H9 (cell line): ENCODE measurements at regions not wholly inside any gene's neighbourhood (a gene's known extent, or its start where the extent isn't known, plus 50 kb on each side); places are given as distances from the start of the nearest gene placed in this dataset.

ENCODE experiments used
- DNase-seq: peaks from one replicate; pipeline ENCODE4 v3.0.0-alpha.2; 2017
- H2AFZ ChIP-seq: one replicate; pipeline ENCODE4 v1.6.1; 2013; ENCODE audit warnings: mild to moderate bottlenecking, low read length, control low read depth, moderate library complexity
- H2AK5ac ChIP-seq: 2 replicates; pipeline ENCODE4 v1.6.1; 2013; ENCODE audit warnings: low read length, control low read depth, mixed read lengths; ENCODE audit not compliant: insufficient read length
- H2BK120ac ChIP-seq: one replicate; pipeline ENCODE4 v1.6.1; 2013; ENCODE audit warnings: low read depth, mild to moderate bottlenecking, low read length, control low read depth, inconsistent platforms; ENCODE audit not compliant: poor library complexity, severe bottlenecking
- H2BK12ac ChIP-seq: 2 replicates; pipeline ENCODE4 v1.6.1; 2013; ENCODE audit warnings: low read length, control low read depth, mixed read lengths, low read depth; ENCODE audit not compliant: insufficient read length
- H2BK15ac ChIP-seq: 2 replicates; pipeline ENCODE4 v1.6.1; 2013; ENCODE audit warnings: low read depth, low read length, control low read depth
- H2BK20ac ChIP-seq: one replicate; pipeline ENCODE4 v1.6.1; 2013; ENCODE audit warnings: low read depth, mild to moderate bottlenecking, low read length, control low read depth, inconsistent platforms; ENCODE audit not compliant: poor library complexity, severe bottlenecking
- H2BK5ac ChIP-seq: 2 replicates; pipeline ENCODE4 v1.6.1; 2013; ENCODE audit warnings: low read length, control low read depth, mixed read lengths; ENCODE audit not compliant: insufficient read length
- H3K14ac ChIP-seq: 2 replicates; pipeline ENCODE4 v1.6.1; 2013; ENCODE audit warnings: low read length, control low read depth; ENCODE audit not compliant: insufficient read depth
- H3K18ac ChIP-seq: 2 replicates; pipeline ENCODE4 v1.6.1; 2013; ENCODE audit warnings: low read depth, mild to moderate bottlenecking, mixed read lengths, low read length, control low read depth; ENCODE audit not compliant: insufficient read length
- H3K23ac ChIP-seq: 2 replicates; pipeline ENCODE4 v1.6.1; 2013; ENCODE audit warnings: low read length, control low read depth, mixed read lengths, low read depth; ENCODE audit not compliant: insufficient read length
- H3K23me2 ChIP-seq: 2 replicates; pipeline ENCODE4 v1.6.1; 2013; ENCODE audit warnings: low read depth, mild to moderate bottlenecking, mixed read lengths, low read length, control low read depth; ENCODE audit not compliant: insufficient read length, poor library complexity, severe bottlenecking
- H3K27ac ChIP-seq: 2 replicates; pipeline ENCODE4 v1.5.1; 2013; ENCODE audit warnings: low read length, control low read depth, mixed read lengths, low read depth; ENCODE audit not compliant: insufficient read length
- H3K27me3 ChIP-seq: 2 replicates; pipeline ENCODE4 v1.6.1; 2013; ENCODE audit warnings: low read length, control low read depth, inconsistent platforms; ENCODE audit not compliant: insufficient read depth
- H3K4ac ChIP-seq: 2 replicates; pipeline ENCODE4 v1.6.1; 2013; ENCODE audit warnings: low read depth, mild to moderate bottlenecking, control low read depth, inconsistent platforms, low read length, moderate library complexity
- H3K4me1 ChIP-seq: 2 replicates; pipeline ENCODE4 v1.6.1; 2013; ENCODE audit warnings: low read length, control low read depth, inconsistent platforms; ENCODE audit not compliant: insufficient read depth
- H3K4me2 ChIP-seq: 2 replicates; pipeline ENCODE4 v1.6.1; 2013; ENCODE audit warnings: low read length, control low read depth, mixed read lengths; ENCODE audit not compliant: insufficient read length, insufficient read depth
- H3K56ac ChIP-seq: 2 replicates; pipeline ENCODE4 v1.6.1; 2013; ENCODE audit warnings: low read depth, mild to moderate bottlenecking, mixed read lengths, low read length, control low read depth; ENCODE audit not compliant: insufficient read length
- H3K79me1 ChIP-seq: 2 replicates; pipeline ENCODE4 v1.6.1; 2013; ENCODE audit warnings: low read depth, mild to moderate bottlenecking, moderate library complexity, low read length, control low read depth, inconsistent platforms; ENCODE audit not compliant: insufficient read depth, poor library complexity, severe bottlenecking
- H3K79me2 ChIP-seq: 2 replicates; pipeline ENCODE4 v1.6.1; 2013; ENCODE audit warnings: low read length, control low read depth, inconsistent platforms; ENCODE audit not compliant: insufficient read depth
- H3K9ac ChIP-seq: 2 replicates; pipeline ENCODE4 v1.6.1; 2013; ENCODE audit warnings: low read length, control low read depth, mixed read lengths; ENCODE audit not compliant: insufficient read length; ENCODE audit errors: extremely low read depth
- H3K9me3 ChIP-seq: one replicate; pipeline ENCODE4 v1.6.1; 2013; ENCODE audit warnings: low read depth, low read length, inconsistent platforms; ENCODE audit not compliant: control insufficient read depth
- H3T11ph ChIP-seq: one replicate; pipeline ENCODE4 v1.6.1; 2013; ENCODE audit warnings: mild to moderate bottlenecking, low read length, control low read depth, inconsistent platforms
- H4K20me1 ChIP-seq: one replicate; pipeline ENCODE4 v1.6.1; 2013; ENCODE audit not compliant: control insufficient read depth, insufficient read length, insufficient read depth
- H4K5ac ChIP-seq: 2 replicates; pipeline ENCODE4 v1.6.1; 2013; ENCODE audit warnings: low read depth, mild to moderate bottlenecking, mixed read lengths, low read length, control low read depth; ENCODE audit not compliant: insufficient read length
- H4K8ac ChIP-seq: replicated peaks from 2 replicates; pipeline ENCODE4 v1.6.1; 2013; ENCODE audit warnings: low read length, control low read depth, mixed read lengths, low read depth; ENCODE audit not compliant: insufficient read length
- H4K91ac ChIP-seq: 2 replicates; pipeline ENCODE4 v1.6.1; 2013; ENCODE audit warnings: low read depth, mild to moderate bottlenecking, moderate library complexity, mixed read lengths, low read length, control low read depth; ENCODE audit not compliant: insufficient read length
- H3K27ac Mint-ChIP-seq, 3 experiments: 2 replicates in 2 of 3; 3 replicates in 1 of 3; pipeline ENCODE4 v1.8.0; 2020 to 2021; ENCODE audit warnings: mixed read lengths in 3 of 3, mild to moderate bottlenecking in 1 of 3, moderate library complexity in 1 of 3
- H3K27me3 Mint-ChIP-seq: 2 replicates; pipeline ENCODE4 v1.8.0; 2021; ENCODE audit warnings: low read depth, mild to moderate bottlenecking, moderate library complexity, mixed read lengths
- H3K36me3 Mint-ChIP-seq, 3 experiments: 2 replicates in 2 of 3; 3 replicates in 1 of 3; pipeline ENCODE4 v1.8.0; 2020 to 2021; ENCODE audit warnings: low read depth in 3 of 3, mixed read lengths in 3 of 3; ENCODE audit not compliant: insufficient read depth in 1 of 3
- H3K4me1 Mint-ChIP-seq, 2 experiments: 2 replicates each; pipeline ENCODE4 v1.8.0; 2020; ENCODE audit warnings: mixed read lengths in 2 of 2
- H3K4me3 Mint-ChIP-seq, 2 experiments: 2 replicates in 1 of 2; 3 replicates in 1 of 2; pipeline ENCODE4 v1.8.0; 2020 to 2021; ENCODE audit warnings: mild to moderate bottlenecking in 2 of 2, mixed read lengths in 2 of 2, moderate library complexity in 1 of 2
- H3K9me3 Mint-ChIP-seq, 2 experiments: 2 replicates in 1 of 2; 3 replicates in 1 of 2; pipeline ENCODE4 v1.8.0; 2020; ENCODE audit warnings: mild to moderate bottlenecking in 2 of 2, mixed read lengths in 2 of 2, moderate library complexity in 1 of 2
- CTCF ChIP-seq: fragments of 200-600 bp; sonication (generic); conservative IDR thresholded peaks from 3 replicates; pipeline ENCODE4 v1.8.0; 2021; ENCODE audit warnings: antibody characterized with exemption, mild to moderate bottlenecking
- WGBS: extraction: QIAGEN DNeasy Blood & Tissue Kit; methylation state at CpG from one replicate; pipeline ENCODE4 v1.1.7; 2013; ENCODE audit warnings: missing lambda C conversion rate, low lambda C conversion rate, mixed read lengths; ENCODE audit not compliant: insufficient read length; ENCODE audit errors: extremely low coverage; 5-methylcytosine and 5-hydroxymethylcytosine counted together

GRCh38 chr14:85752175-85752574 lies 222.2 kb downstream of the FLRT2 start:
- no peaks in the 10 kb centered on the region for H3K27me3 Mint-ChIP-seq
- Histone ChIP-seq H3K79me2 (no peaks in the 10 kb centered on the region), H3K18ac (no peak overlapping the region), H2AFZ (no peak overlapping the region), H4K8ac (no peak overlapping the region), H3K27ac (no peak overlapping the region), H2BK5ac (no peak overlapping the region), H2BK20ac (no peak overlapping the region), H2BK15ac (no peak overlapping the region), H3K23me2 (no peaks in the 10 kb centered on the region), H3K4me2 (no peak overlapping the region), H4K91ac (no peak overlapping the region), H2BK120ac (no peak overlapping the region), H3K9me3 (no peaks in the 10 kb centered on the region), H4K20me1 (no peaks in the 10 kb centered on the region), H3K4me1 (no peaks in the 10 kb centered on the region), H3K9ac (no peak overlapping the region), H2AK5ac (no peak overlapping the region), H3K23ac (no peak overlapping the region), H3K27me3 (no peaks in the 10 kb centered on the region), H2BK12ac (no peak overlapping the region), H3K56ac (no peak overlapping the region), H3T11ph (no peak overlapping the region), H4K5ac (no peak overlapping the region), H3K4ac (no peak overlapping the region), H3K14ac (no peak overlapping the region), H3K79me1 (no peaks in the 10 kb centered on the region)
- no peaks in the 10 kb centered on the region for H3K4me1 Mint-ChIP-seq
- H3K4me3 Mint-ChIP-seq: no peak overlapping the region
- no peak for TF ChIP-seq CTCF
- no peak overlapping the region for H3K27ac Mint-ChIP-seq
- H3K36me3 Mint-ChIP-seq: no peaks in the 10 kb centered on the region
- no CpG with 5 or more reads among the region's 2 CpGs for WGBS
- DNase-seq: no peak
- no peaks in the 10 kb centered on the region; a peak in 1 of 5 replicates for H3K9me3 Mint-ChIP-seq
